Transverse colon (tissue), 4 donors: ENCODE measurements at regions not wholly inside any gene's neighbourhood (a gene's known extent, or its start where the extent isn't known, plus 50 kb on each side); places are given as distances from the start of the nearest gene placed in this dataset.

ENCODE experiments used
- POLR2A ChIP-seq: fragments of 450-650 bp; IDR thresholded peaks from one replicate; pipeline ENCODE4 v1.6.1; 2016; ENCODE audit warnings: antibody characterized with exemption, mild to moderate bottlenecking, moderate library complexity
- POLR2AphosphoS5 ChIP-seq, 3 donors: sonication (generic); formaldehyde crosslinking; IDR thresholded peaks; one replicate each; pipeline ENCODE4 v1.6.1; 2016; ENCODE audit warnings: antibody characterized with exemption in 3 of 3
- TF ChIP-seq, protein P1 (sequence below), 5 experiments: fragments of 200-600 bp in 3 of 5; fragments of 450-650 bp in 2 of 5; sonication (generic) in 3 of 5; IDR thresholded peaks; 1 replicate in 2 of 5; 2 replicates in 3 of 5; pipeline ENCODE4 v1.5.1; 2016 to 2017; ENCODE audit warnings: antibody characterized with exemption in 5 of 5, inconsistent platforms in 3 of 5, mild to moderate bottlenecking in 2 of 5, moderate library complexity in 1 of 5

DNA sequence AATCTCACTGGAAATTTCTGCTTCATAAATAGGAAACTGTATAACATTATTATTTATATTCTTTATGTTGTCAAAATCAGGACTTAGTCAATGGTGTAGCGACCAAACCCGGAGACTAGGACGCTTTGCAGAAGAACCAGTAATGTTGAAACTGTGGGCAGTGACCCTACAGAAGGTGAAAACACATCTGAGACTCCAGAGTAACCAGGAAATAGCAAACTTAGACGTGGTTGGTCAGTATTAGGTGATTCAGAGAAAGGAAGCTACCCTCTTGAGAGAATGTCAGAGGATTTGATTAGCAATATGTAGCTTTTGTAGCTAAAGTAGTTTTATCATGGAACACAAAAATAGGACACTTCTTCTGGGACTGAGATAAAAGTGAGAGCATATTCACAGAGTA is 381.9 kb downstream of the SLC16A7 start:
- TF ChIP-seq, protein P1, sequence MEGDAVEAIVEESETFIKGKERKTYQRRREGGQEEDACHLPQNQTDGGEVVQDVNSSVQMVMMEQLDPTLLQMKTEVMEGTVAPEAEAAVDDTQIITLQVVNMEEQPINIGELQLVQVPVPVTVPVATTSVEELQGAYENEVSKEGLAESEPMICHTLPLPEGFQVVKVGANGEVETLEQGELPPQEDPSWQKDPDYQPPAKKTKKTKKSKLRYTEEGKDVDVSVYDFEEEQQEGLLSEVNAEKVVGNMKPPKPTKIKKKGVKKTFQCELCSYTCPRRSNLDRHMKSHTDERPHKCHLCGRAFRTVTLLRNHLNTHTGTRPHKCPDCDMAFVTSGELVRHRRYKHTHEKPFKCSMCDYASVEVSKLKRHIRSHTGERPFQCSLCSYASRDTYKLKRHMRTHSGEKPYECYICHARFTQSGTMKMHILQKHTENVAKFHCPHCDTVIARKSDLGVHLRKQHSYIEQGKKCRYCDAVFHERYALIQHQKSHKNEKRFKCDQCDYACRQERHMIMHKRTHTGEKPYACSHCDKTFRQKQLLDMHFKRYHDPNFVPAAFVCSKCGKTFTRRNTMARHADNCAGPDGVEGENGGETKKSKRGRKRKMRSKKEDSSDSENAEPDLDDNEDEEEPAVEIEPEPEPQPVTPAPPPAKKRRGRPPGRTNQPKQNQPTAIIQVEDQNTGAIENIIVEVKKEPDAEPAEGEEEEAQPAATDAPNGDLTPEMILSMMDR (IDR thresholded peaks at IDR 0.05) = no peak
- TF ChIP-seq POLR2A = no peak
- no peak for TF ChIP-seq POLR2AphosphoS5 (IDR thresholded peaks at IDR 0.05)
